ENCODE measurements at regions not wholly inside any gene's neighbourhood (a gene's known extent, or its start where the extent isn't known, plus 50 kb on each side); places are given as distances from the start of the nearest gene placed in this dataset.
A peak's percentile ranks its signal among the peaks of the same experiment; 100 is the strongest.

GRCh38 chr15:66941791-66942190 is 123.6 kb upstream of the SMAD3 start:
- DNase-seq (ENCODE audit: low read depth in 2 of 3, low spot score in 2 of 3): no peak

GRCh38 chr15:66942649-66943390 is 122.6 kb upstream of the SMAD3 start:
- no peak for DNase-seq (ENCODE audit: low read depth in 2 of 3, low spot score in 2 of 3)

- DNase-seq (ENCODE audit: low read depth in 2 of 3, low spot score in 2 of 3): no peak
Measured at GRCh38 chr15:66943456-66944095, 121.8 kb upstream of the SMAD3 start.

DNA sequence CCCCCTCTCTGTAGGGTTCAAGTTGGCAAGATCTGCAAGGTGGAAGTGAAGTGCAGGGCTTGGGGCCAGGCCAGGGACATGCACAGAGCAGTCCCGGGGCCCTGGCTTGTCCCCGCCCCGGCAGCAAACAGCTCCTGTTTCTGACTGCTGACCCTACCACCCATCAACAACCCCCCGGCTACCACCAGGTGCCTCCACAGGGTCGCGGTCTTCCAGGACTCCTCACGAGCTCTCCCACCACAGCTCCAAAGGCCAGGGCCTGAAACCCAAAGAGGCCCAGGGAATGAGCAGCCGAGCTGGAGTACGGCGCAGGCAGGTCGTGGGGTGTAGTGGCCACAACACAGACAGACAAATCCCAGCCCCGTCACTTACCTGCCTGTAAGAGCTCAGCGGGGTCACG is 121.3 kb upstream of the SMAD3 start:
- no peak for DNase-seq (ENCODE audit: low read depth in 2 of 3, low spot score in 2 of 3)

DNA sequence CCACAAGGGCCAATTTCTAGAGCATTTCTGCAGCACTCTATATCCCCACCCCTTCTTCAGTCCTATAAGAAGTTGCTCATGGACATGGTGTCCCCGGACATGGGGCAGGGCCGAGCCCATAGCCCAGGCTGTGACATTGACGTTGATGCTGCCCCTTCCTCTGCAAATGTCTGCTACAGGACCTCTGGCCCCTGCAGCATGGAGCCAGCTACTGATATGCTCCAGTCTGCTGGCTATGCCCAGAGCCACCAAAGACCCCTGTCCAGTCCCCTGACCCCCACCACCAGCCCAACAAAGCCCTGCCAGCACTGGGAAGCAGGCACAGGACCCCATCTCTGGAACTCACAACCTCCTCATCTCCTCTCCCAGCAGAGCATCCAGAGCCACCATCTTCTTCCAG is 120.1 kb upstream of the SMAD3 start:
- no peak for DNase-seq (ENCODE audit: low read depth in 2 of 3, low spot score in 2 of 3)

DNA sequence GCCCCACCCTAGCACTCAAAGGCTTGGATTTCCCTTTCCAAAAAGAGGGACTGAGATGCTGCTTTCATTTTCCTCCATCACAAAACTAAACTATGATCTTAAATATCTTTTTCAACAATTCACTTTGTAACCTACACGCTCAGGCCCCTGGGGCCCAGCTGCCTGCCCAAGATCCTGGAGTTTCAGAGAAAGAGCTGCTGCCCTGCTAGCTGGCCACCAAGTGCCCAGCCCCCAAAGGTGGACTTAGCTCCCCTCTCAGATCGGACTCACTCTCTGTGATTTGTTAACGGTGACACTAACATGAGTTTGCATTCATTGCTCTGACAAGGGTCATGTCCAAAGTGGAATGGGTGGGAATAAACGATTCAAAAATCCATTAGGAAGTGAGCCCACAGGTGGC is 119.6 kb upstream of the SMAD3 start:
- no peak for DNase-seq (ENCODE audit: low read depth in 2 of 3, low spot score in 2 of 3)

- peak; percentile 27 to 71 (median 60) for DNase-seq (ENCODE audit: low read depth in 2 of 3, low spot score in 2 of 3)
Measured at GRCh38 chr15:66946578-66947164, 118.7 kb upstream of the SMAD3 start.

DNA sequence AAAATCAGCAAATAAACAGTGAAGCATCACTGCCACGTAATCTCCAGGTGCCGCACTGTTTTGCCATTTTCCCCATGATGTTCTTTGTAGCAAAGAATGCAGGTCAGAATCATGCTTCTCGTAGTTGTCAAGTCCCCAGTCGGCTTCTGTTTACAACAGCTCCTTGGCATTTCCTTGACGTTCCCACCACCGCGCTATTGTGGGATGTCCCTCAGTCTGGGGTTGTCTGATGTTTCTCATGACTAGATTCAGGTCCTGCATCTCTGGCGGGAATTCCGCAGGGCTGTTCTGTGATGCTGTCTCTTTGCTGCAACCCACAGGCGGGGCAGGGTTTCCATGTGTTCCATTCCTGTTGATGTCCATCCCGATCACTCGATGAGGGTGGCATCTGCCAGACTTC is 117.9 kb upstream of the SMAD3 start:
- DNase-seq (ENCODE audit: low read depth in 2 of 3, low spot score in 2 of 3): no peak

DNA sequence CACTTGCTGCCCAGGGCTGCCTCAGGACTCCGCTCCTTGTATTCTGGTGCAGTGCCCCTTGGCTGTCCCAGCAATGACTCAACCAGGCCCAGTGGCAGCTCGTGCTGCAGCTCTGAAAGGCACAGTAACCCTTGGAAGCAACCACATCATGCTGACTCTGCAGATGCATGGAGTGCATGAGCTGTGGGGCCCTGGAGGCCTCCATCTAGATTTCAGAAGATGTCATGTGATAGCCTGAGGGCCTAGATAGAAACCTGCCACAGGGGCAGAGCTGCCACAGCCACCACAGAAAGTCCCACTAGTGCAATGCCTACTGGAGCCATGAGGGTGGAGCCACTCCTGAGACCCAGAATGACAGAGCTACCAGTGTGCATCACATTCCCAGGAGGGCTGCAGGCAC is 117.1 kb upstream of the SMAD3 start:
- no peak for DNase-seq (ENCODE audit: low read depth in 2 of 3, low spot score in 2 of 3)

DNA sequence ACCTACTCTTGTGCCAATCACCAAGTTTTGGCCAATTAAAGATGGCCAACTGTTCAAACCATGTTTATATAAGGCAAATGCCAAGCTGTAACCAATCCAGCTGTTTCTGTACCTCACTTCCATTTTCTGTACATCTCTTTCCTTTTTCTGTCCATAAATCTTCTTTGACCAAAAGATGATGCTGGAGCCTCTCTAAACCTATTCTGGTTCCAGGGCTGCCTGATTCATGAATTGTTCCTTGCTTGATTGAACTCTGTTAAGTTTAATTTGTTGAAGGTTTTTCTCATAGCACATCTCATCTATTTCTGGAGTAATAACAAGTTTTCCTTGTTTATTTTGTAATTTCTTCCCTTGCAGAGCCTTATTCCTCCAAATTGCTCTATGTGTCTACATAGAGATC is 115.3 kb upstream of the SMAD3 start:
- no peak for DNase-seq (ENCODE audit: low read depth in 2 of 3, low spot score in 2 of 3)

DNA sequence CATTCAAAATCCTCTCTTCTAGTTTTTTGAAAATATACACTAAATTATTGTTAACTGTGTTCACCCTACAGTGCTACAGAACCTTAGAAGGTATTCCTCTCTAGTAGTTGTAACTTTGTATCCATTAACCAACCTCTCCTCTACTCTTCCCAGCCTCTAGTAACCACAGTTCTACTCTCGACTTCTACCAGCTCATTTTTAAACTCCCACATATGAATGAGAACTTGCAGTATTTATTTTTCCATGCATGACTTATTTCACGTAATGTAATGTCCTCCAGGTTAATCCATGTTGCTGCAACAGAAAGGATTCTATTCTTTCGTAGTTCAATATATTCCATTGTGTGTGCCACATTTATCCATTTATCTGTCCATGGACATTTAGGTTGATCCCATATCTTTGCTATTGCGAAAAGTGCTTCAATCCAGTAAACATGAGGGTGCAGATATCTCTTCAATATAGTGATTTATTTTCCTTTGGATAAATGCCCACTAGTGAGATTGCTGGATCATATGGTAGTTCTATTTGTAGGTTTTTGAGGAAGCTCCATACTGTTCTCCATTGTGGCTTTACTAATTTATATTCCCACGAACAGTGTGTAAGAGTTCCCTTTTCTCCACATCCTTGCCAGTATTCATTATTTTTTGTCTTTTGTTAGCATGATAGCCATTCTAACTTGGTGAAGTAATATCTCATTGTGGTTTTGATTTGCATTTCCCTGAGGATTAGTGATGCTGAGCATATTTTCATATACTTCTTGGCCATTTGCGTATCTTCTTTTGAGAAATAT is 113.7 kb upstream of the SMAD3 start:
- no peak for DNase-seq (ENCODE audit: low read depth in 2 of 3, low spot score in 2 of 3)

DNA sequence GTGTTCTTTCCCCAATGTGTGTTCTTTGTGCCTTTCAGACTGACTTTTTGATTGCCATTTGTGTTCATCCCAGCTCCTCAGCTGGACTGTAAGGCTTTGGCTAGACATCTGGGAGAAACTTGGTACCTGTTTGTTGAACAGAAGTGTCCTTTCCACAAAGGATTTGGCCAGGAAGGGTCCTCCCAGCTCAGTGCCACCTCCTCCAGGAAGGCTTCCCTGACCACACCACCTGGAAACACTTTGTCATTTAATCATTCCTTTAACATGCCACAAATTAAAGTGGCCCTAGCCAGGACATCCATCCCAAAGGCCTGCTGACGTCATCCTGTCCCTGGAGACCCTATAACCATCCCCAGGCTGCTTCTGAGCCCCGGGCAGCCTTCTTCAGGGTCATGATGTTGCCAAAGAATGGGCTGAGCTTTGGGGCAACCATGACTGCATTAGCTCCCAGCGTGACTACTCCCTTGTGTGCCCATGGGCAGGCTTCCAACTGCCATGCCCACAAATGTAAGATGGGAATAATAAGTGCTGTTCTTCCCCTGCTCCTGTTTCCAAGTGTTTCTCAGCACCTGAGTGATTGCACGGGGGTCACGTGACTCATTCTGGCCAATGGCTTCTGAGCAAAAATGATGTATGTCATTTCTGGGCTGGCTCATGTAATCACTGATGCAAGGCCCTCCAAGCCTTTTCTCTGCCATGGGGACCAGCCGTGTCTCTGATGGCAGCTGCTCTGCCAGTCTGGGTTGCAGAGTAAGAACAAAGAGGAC is 112.5 kb upstream of the SMAD3 start:
- no peak for DNase-seq (ENCODE audit: low read depth in 2 of 3, low spot score in 2 of 3)

GRCh38 chr15:66953523-66954229 is 111.7 kb upstream of the SMAD3 start:
- no peak for DNase-seq (ENCODE audit: low read depth in 2 of 3, low spot score in 2 of 3)

GRCh38 chr15:66954601-66955000 is 110.8 kb upstream of the SMAD3 start:
- no peak for DNase-seq (ENCODE audit: low read depth in 2 of 3, low spot score in 2 of 3)

GRCh38 chr15:66955001-66955516 is 110.3 kb upstream of the SMAD3 start:
- no peak for DNase-seq (ENCODE audit: low read depth in 2 of 3, low spot score in 2 of 3)

DNA sequence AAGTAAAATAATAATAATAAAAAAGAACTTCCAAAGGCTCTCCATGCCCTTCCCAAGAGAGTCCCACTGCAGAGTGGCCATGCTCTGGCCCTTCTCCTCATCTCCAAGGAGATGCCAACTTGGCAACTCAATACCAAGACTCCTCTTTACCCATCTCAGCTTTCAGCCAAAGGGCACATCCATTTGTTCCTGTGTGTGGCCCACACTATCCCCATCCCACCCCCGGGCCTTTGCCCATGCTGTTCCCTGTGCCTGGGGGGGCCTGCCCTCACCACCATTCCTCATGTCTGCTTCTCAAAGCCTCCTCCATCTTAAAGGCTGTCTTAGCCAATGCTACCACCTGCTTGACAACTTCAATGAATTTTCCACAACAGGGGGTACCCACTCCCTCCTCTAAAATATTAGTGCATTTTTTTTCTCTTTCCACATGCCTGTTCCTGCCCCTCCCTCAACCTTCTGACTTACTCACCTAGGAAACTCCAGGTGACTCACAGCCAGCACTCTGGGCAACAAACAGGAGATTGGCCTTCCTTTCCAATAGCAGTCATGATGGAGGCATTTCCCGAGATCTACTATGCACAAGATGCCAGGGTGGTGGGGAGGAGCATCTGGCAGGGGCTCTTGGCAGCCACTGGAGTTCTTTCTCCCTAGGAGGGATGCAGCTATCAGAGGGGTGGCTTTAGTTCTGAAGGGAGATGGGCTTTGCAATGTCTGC is 109.4 kb upstream of the SMAD3 start:
- no peak for DNase-seq (ENCODE audit: low read depth in 2 of 3, low spot score in 2 of 3)

GRCh38 chr15:66956672-66957430 is 108.6 kb upstream of the SMAD3 start:
- DNase-seq (ENCODE audit: low read depth in 2 of 3, low spot score in 2 of 3): no peak

DNA sequence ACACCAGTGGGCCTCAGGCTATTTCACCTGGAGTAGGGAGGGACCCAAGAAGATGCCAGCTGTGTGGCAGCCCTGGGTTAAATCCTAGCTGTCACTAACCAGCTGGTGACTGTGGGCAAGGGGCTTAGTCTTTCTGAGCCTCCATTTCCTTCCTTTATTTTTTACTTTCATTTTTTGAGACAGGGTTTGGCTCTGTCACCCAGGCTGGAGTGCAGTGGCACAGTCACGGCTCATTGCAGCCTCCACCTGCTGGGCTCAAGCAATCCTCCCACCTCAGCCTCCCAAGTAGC is 108.0 kb upstream of the SMAD3 start:
- DNase-seq (ENCODE audit: low read depth in 2 of 3, low spot score in 2 of 3): no peak

GRCh38 chr15:66959066-66959465 is 106.3 kb upstream of the SMAD3 start:
- no peak for DNase-seq (ENCODE audit: low read depth in 2 of 3, low spot score in 2 of 3)
